OCI-LY1 (cell line): ENCODE measurements at regions not wholly inside any gene's neighbourhood (a gene's known extent, or its start where the extent isn't known, plus 50 kb on each side); places are given as distances from the start of the nearest gene placed in this dataset.

Source experiments
- H2AFZ ChIP-seq: fragments of 200-600 bp; sonication (generic), shearing (Covaris generic); 2 replicates; pipeline ENCODE4 v1.6.0; 2014; ENCODE audit warnings: antibody characterized with exemption, mild to moderate bottlenecking, low read length
- H3F3A ChIP-seq: fragments of 200-600 bp; sonication (generic), shearing (Covaris generic); 2 replicates; pipeline ENCODE4 v1.6.0; 2014; ENCODE audit warnings: mild to moderate bottlenecking, antibody characterized with exemption, low read length, moderate library complexity; ENCODE audit not compliant: insufficient read depth
- H3K27ac ChIP-seq: fragments of 200-600 bp; sonication (generic); 2 replicates; pipeline ENCODE4 v1.5.1; 2014; ENCODE audit warnings: low read length, mixed run types, mild to moderate bottlenecking, low read depth; ENCODE audit not compliant: poor library complexity, severe bottlenecking
- H3K27me3 ChIP-seq: fragments of 200-600 bp; sonication (generic); 2 replicates; pipeline ENCODE4 v1.6.0; 2014; ENCODE audit warnings: antibody characterized with exemption, mild to moderate bottlenecking, low read length, moderate library complexity; ENCODE audit not compliant: insufficient read depth
- H3K36me3 ChIP-seq: fragments of 200-600 bp; sonication (generic); 2 replicates; pipeline ENCODE4 v1.6.1; 2014; ENCODE audit warnings: mild to moderate bottlenecking, antibody characterized with exemption, low read length, moderate library complexity, mixed read lengths; ENCODE audit not compliant: insufficient read depth
- H3K4me1 ChIP-seq: fragments of 200-600 bp; sonication (generic); 2 replicates; pipeline ENCODE4 v1.5.1; 2014; ENCODE audit warnings: mild to moderate bottlenecking, low read length, moderate library complexity; ENCODE audit not compliant: insufficient read depth, severe bottlenecking
- H3K4me2 ChIP-seq: fragments of 200-600 bp; sonication (generic), shearing (Covaris generic); 2 replicates; pipeline ENCODE4 v1.6.1; 2014; ENCODE audit warnings: low read length
- H3K4me3 ChIP-seq: fragments of 200-600 bp; sonication (generic); 2 replicates; pipeline ENCODE4 v1.5.1; 2014; ENCODE audit warnings: low read length, low read depth, mild to moderate bottlenecking, mixed read lengths; ENCODE audit not compliant: poor library complexity, severe bottlenecking
- H3K79me2 ChIP-seq: fragments of 200-600 bp; shearing (Covaris generic); 2 replicates; pipeline ENCODE4 v1.6.1; 2016; ENCODE audit warnings: mixed run types, low read length, mixed read lengths; ENCODE audit not compliant: insufficient read depth
- H3K9ac ChIP-seq: fragments of 200-600 bp; sonication (generic), shearing (Covaris generic); 2 replicates; pipeline ENCODE4 v1.6.1; 2014; ENCODE audit warnings: mild to moderate bottlenecking, low read length, mixed read lengths
- H3K9me2 ChIP-seq: fragments of 200-600 bp; sonication (generic), shearing (Covaris generic); 2 replicates; pipeline ENCODE4 v1.6.1; 2014; ENCODE audit warnings: low read depth, mild to moderate bottlenecking, low read length, mixed read lengths
- H3K9me3 ChIP-seq: fragments of 200-600 bp; shearing (Covaris generic); 2 replicates; pipeline ENCODE4 v1.6.1; 2014; ENCODE audit warnings: low read length, mixed read lengths
- H4K20me1 ChIP-seq: fragments of 200-600 bp; sonication (generic), shearing (Covaris generic); 2 replicates; pipeline ENCODE4 v1.6.0; 2016; ENCODE audit warnings: mild to moderate bottlenecking, low read length; ENCODE audit not compliant: insufficient read depth
- CTCF ChIP-seq: fragments of 200-600 bp; sonication (generic), shearing (Covaris generic); IDR thresholded peaks from 2 replicates; pipeline ENCODE4 v1.5.1; 2017; ENCODE audit warnings: mild to moderate bottlenecking, antibody characterized with exemption, low read length, moderate library complexity, mixed read lengths
- EZH2 ChIP-seq: fragments of 200-600 bp; sonication (generic), shearing (Covaris generic); IDR thresholded peaks from 2 replicates; pipeline ENCODE4 v1.8.0; 2017; ENCODE audit warnings: borderline replicate concordance, mixed run types, mild to moderate bottlenecking, antibody characterized with exemption, low read length, moderate library complexity, mixed read lengths

GRCh38 chr16:54462771-54463170, 176.2 kb upstream of the IRX3 start:
- Histone ChIP-seq H2AFZ (no peak overlapping the region), H3K27me3 (no peaks in the 10 kb centered on the region), H3K36me3 (no peaks in the 10 kb centered on the region), H3K79me2 (no peaks in the 10 kb centered on the region), H3K4me1 (no peaks in the 10 kb centered on the region), H4K20me1 (no peaks in the 10 kb centered on the region), H3K4me2 (no peak overlapping the region), H3K9me3 (no peaks in the 10 kb centered on the region), H3K27ac (no peak overlapping the region), H3K4me3 (no peak overlapping the region), H3K9ac (no peak overlapping the region), H3K9me2 (no peaks in the 10 kb centered on the region), H3F3A (no peaks in the 10 kb centered on the region)
- TF ChIP-seq CTCF (no peak), EZH2 (no peak)

- Histone ChIP-seq H3K9me2 (no peaks in the 10 kb centered on the region), H3K4me1 (no peaks in the 10 kb centered on the region), H3K4me2 (no peak overlapping the region), H3K4me3 (no peak overlapping the region), H3F3A (no peaks in the 10 kb centered on the region), H3K9me3 (no peaks in the 10 kb centered on the region), H4K20me1 (no peaks in the 10 kb centered on the region), H3K27ac (no peak overlapping the region), H3K79me2 (no peaks in the 10 kb centered on the region), H2AFZ (no peak overlapping the region), H3K36me3 (no peaks in the 10 kb centered on the region), H3K9ac (no peak overlapping the region), H3K27me3 (no peaks in the 10 kb centered on the region)
- TF ChIP-seq EZH2 (no peak), CTCF (no peak)
Observed at GRCh38 chr16:54462151-54462651, 175.6 kb upstream of the IRX3 start.

GRCh38 chr16:54460263-54460860, 173.8 kb upstream of the IRX3 start:
- H3K4me2 ChIP-seq = no peak overlapping the region
- no peaks in the 10 kb centered on the region for H3F3A ChIP-seq
- no peaks in the 10 kb centered on the region for H3K27me3 ChIP-seq
- H3K9me2 ChIP-seq = no peaks in the 10 kb centered on the region
- no peaks in the 10 kb centered on the region for H3K4me1 ChIP-seq
- no peak overlapping the region for H2AFZ ChIP-seq
- no peaks in the 10 kb centered on the region for H4K20me1 ChIP-seq
- H3K4me3 ChIP-seq = no peak overlapping the region
- H3K36me3 ChIP-seq = no peaks in the 10 kb centered on the region
- TF ChIP-seq CTCF (no peak), EZH2 (no peak)
- H3K27ac ChIP-seq = no peak overlapping the region
- no peak overlapping the region for H3K9ac ChIP-seq
- no peaks in the 10 kb centered on the region for H3K9me3 ChIP-seq
- H3K79me2 ChIP-seq = no peaks in the 10 kb centered on the region
